ENCODE measurements at regions not wholly inside any gene's neighbourhood (a gene's known extent, or its start where the extent isn't known, plus 50 kb on each side); places are given as distances from the start of the nearest gene placed in this dataset.

- TF ChIP-seq CTCF (IDR thresholded peaks at IDR 0.05), result no peak
- no peak for TF ChIP-seq POLR2AphosphoS5 (IDR thresholded peaks at IDR 0.05)
Observed at GRCh38 chr4:12324965-12325364, 896.3 kb upstream of the HS3ST1 start.
